Stimulated activated CD8-positive, alpha-beta memory T cell treated with anti-CD3 and anti-CD28 coated beads, Interleukin-2, amount 100 ng/mL, for 48 hours (primary cell): ENCODE measurements at regions not wholly inside any gene's neighbourhood (a gene's known extent, or its start where the extent isn't known, plus 50 kb on each side); places are given as distances from the start of the nearest gene placed in this dataset.

ENCODE experiments used
- DNase-seq, 2 donors: peaks; one replicate each; pipeline ENCODE4 v3.0.0-alpha.2; 2020; ENCODE audit warnings: low read depth in 2 of 2

DNA sequence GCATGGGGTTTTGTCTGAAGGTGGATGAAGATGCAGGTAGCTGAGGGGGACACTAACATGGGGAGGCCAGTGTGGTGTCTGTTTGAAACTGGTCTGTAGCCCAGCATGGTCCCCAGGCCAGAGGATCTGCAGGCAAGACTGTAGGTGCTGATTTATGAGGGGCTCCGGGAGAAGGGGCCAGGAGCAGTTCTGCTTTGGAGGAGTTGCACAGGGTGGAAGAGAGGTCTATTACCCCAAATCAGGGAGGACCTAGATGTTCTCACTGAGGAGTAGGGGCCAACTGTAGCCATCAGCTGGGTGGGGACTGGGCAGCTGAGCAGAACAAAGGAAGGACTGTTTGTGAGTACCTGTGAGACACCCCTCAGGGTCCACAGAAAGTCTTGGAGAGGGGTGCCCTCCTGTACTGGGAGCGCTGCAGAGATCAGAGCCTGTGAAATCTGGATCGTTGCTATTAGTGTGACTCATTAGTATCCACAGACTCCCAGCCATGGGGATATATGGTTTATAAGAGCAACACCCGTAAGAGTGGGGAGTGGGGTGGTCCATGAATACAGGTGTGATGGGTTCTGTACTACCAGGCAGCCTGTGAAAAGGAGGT lies 64.3 kb upstream of the IRF2BP2 start:
- no peak for DNase-seq

DNA sequence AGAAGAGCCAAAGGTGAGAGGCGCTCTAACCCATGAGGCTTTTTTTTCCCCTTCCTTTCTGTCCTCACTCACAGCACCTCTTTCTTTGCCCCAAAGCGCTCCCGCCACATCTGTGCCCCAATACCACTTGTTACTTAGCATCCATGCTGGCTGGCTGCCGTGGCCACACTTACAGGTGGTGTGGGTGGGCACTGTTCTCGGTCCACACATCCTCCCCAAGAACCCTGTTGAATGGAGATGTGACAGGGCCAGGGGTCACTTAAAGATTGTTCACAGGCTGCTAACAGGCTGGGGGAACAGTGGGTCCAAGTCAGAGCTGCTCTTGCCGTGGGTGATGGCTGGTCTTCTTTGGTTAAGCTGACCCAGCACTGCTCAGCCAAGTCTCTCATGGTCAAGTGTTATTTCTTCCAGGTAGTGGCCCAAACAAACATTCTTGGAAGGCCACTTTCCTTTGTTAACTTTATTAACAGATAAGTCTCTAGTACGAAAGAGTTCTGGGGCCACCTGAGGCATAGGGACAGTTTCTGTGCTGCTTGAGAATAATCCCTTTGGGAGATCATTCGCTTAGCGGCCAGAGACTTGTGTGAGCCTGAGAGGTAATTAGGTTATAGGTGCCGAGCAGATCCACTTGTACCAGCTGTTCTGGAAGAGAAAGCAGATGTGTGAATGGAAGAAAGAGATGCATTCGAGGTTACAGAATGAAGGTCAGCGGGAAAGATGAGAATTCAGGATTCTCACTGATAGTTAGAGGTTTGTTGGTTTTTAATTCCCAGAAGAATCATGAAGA lies 62.6 kb upstream of the IRF2BP2 start:
- no peak for DNase-seq

DNA sequence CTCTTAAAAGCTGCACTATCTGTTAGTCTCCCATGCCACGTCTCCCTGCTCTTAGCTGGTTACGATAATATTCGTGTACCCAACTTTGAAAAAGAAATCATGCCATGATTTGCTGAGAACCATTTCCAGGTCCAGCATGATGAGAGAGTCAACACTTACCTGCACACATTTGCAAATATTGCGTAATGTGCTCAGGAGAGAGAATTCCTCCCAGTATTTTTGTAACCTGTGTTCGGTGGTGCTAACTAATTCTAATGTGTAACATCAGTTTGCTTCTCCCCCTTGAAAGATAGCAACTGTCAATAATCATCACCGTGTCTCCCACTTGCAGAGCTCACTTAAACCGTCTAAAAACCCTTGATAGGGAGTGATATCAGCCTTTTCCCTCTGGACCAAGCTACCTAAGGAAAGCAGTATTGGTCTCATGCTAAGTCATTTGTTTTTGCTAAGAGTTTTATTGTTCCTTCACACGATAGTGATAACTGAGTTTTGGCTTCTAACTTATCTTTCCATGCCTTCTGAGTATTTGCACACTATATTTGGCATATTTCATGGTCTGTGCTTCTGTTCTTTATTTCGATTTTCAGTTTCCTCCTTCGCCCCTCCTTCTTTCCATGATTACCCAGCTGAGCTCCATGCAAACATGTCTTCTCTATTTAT lies 61.1 kb upstream of the IRF2BP2 start:
- DNase-seq, result no peak

DNA sequence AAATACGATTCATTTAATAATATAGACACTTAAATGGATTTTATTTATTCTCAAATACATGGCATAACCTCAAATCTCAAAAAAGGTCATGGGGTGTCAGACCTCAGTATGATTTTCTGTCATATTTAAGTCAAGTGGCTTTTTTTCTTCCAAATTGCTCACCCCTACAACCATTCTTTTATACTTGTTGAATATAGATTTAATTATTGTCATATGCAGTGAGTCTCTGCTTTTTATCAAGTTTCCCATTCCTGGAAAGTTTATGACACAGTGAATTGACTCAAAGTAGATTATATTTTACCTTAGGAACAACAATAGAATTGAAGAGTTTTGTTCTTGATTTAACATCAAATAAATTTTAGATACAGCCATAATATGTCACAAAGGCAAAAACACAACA lies 59.5 kb upstream of the IRF2BP2 start:
- no peak for DNase-seq

DNA sequence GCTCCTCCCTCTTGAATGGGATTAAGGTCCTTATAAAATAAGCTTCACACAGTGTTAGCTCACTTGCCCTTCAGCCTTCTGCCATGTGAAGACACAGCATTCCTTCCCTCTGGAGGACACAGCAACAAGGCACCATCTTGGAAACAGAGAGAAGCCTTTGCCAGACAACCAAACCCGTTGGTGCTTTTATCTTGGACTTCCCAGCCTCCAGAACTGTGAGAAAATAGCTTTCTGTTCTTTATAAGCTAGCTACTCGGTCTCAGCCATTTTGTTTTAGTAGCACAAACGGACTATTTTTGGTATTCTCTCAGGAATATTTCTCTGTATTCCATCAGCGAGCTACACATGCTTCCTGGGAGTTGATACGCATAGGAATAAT lies 58.6 kb upstream of the IRF2BP2 start:
- no peak for DNase-seq

DNA sequence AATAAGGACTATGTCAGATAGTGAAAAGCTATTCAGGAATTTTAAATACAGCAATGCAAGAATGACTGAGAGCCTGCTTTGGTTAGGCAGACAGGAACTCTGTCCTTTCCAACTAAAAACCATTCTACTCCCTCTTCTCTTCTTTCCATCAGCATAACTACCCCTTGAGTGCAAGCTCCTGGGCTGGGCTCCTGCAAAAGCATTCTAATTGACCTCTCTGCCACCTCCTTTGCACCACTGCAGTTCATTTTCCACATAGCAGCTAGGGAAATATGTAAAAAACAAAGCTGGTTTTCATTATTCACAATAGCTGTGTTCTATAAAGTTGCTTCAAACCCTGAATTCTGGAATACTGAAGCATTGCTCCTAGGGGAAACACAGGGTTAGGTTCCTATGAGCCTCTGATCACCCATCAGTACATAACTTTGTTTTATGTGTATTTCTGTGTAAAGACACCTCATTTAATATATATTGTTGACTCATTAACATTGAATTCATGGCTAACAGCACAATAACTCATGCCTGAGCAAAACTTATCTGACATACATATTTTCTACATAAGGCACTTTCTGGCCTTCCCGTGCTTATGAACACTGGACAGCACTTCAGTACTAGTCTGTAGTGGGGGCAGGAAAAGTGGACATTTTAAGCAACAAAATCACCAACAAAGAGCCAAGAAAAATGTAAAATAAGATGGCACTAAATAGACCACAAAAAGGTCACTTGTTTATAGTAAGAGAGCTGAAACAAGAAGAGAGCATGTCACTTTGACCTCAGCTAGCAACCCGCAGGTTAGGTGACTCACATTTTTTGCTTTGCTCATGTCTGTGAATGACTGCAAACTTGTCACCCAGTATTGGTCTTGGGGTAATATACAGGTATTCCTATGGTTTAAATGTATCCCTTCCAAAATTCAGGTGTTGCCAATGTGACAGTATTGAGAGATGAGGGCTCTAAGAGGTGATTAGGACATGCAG lies 57.9 kb upstream of the IRF2BP2 start:
- no peak for DNase-seq

DNA sequence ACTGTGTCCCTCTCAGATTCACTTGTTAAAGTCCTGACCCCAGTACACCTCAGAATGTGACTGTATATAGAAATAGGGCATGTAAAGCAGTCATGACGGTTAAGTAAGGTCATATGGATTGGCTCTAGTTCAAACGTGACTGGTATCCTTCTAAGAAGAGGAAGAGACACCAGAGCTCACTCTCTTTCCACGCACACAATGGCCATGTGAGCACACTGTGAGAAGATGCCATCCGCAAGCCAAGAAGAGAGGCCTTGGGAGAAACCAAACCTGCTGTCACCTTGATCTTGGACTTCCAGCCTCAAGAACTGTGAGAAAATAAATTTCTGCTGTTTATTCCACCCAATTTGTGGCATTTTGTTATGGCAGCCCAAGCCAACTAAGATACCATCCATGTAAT lies 56.8 kb upstream of the IRF2BP2 start:
- no peak for DNase-seq

DNA sequence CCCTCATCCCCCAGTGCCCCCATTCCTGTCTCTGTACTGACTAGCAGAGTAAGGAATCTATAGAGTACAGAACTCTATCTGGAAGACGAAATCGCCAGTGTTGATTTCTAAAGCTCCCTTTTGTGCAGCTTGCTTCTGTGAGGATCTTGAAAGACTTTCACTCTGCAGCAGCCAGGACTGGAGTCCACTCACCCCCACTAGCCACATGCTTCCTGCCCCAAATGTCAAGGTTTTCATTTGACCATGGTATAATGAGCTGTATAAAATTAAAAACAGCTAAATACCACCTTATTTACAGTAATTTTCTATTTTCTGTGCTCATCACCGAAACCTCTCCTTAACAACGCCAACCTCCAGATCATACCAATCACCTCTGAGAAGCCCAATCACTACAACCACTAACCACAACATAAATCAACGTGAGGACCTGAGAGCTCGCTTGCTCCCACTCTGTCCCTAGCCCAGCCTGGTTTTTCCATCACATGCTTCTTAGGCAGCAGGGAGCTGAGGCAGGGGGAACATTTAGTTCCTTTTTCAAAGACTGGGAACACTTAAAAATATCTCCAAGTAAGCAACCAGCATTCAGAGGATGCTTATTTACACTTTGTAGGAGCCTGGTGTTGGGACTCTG lies 56.1 kb upstream of the IRF2BP2 start:
- no peak for DNase-seq

DNA sequence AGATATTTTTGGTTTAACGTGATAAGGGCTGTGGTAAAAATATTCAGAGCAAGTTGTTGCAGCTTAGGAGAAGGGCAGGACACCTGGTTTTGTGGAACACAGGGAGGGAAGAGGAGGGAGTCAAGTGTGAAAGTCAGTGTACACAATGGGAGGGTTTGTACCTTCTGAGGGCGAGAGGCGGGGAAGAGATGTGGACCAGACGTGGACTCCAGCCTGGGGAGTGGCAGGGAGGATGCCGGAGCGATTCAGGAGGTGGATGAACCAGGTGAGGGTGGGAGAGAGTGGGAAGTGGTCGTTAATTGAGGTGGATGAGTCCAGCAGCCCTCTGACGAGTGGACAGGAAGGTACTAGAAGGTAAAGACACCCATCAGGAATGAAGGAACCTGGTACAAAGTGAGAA lies 52.2 kb upstream of the IRF2BP2 start:
- DNase-seq, result no peak

DNA sequence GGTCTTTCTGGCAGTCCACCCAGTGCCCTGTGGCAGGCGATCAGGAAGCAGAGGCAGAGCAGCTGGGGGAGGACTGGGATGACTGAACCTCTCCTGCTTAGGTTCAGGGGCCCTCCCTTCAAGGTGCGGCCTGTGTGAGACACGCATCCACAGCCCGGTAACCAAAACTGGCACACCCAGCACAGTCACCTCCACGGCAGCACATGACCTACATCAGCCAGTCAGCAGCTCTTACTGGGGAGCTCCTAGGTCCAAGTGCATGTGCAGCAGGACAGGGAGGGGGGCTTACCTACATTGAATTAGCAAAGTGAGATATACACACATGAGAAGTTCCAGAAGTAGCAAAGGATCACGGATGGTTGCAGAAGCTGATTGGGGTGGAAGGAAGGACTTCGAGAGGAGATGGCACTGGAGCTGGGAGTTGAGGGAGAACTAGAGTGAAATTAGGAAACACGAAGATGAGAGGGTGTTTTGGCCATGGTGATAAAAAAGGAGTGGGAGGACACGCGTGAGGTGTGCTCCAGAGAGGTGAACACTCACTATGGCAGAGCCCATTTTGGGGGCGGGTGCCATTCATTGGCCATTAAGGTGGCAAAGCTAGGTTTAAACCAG lies 51.4 kb upstream of the IRF2BP2 start:
- no peak for DNase-seq

DNA sequence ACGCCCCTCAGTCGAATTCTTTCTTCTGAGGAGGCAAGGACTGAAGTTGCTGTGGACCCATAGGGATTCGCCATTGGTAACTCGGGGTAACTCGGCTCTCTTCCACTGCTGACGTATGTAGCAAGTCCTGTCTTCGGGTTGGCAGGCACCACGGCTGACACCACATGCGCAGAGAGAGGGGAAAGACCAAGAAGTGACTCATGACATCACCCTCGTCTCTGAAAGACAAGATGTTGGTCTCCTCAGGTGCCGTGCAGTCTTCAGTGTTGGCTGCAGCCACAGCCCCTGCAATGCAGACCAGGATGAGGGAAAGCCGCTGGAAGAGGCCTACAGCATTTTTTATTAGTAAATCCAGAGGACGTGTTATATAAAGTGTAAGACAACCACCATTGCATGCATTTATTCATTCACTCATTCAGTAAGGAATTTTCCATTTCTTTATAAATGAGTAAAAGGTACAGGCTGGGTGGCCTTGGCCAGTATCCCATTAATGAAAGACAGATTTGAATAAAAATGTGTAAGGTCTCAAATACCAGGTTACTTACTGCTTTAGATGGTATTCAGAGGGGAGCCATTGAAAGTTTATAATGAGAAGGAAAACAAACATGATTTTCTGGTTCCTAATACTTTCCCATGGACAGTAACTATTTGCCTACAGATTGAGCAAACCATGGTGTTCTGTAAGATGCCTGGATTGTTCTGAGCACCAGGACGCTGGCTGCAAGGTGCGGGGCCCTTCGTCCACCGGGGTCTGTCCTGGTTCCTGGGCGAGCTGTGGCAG lies 50.7 kb upstream of the IRF2BP2 start:
- DNase-seq, result no peak
